Lung (tissue), 11 donors: ENCODE measurements at regions not wholly inside any gene's neighbourhood (a gene's known extent, or its start where the extent isn't known, plus 50 kb on each side); places are given as distances from the start of the nearest gene placed in this dataset.
A peak's percentile ranks its signal among the peaks of the same experiment; 100 is the strongest.

Source experiments
- ATAC-seq: fragments of 200-7000 bp; cut with Tn5 transposase; one replicate; pipeline ENCODE4 v1.9.1; 2020; ENCODE audit warnings: moderate number of reproducible peaks; ENCODE audit not compliant: insufficient read depth, low FRiP score
- DNase-seq, 3 donors: peaks; one replicate each; pipeline ENCODE4 v3.0.0-alpha.2; 2013 to 2017
- H3K27ac ChIP-seq, 2 donors: one replicate each; pipeline ENCODE4 v1.5.1; 2013; ENCODE audit warnings: mild to moderate bottlenecking in 2 of 2, moderate library complexity in 2 of 2, control low read depth in 1 of 2, inconsistent platforms in 1 of 2, low read depth in 1 of 2, low read length in 1 of 2
- H3K27me3 ChIP-seq, 3 donors: one replicate each; pipeline ENCODE4 v1.5.1; 2013; ENCODE audit warnings: low read length in 2 of 3; ENCODE audit not compliant: control insufficient read depth in 3 of 3, insufficient read depth in 3 of 3
- H3K36me3 ChIP-seq, 4 donors: one replicate each; pipeline ENCODE4 v1.5.1; 2013; ENCODE audit warnings: low read length in 4 of 4, mild to moderate bottlenecking in 1 of 4, moderate library complexity in 1 of 4; ENCODE audit not compliant: control insufficient read depth in 4 of 4, insufficient read depth in 4 of 4
- H3K4me1 ChIP-seq, 5 donors: one replicate each; pipeline ENCODE4 v1.5.1; 2013; ENCODE audit warnings: low read length in 5 of 5, mild to moderate bottlenecking in 2 of 5, moderate library complexity in 1 of 5; ENCODE audit not compliant: control insufficient read depth in 5 of 5, insufficient read depth in 5 of 5
- H3K4me3 ChIP-seq: one replicate; pipeline ENCODE4 v1.5.1; 2013; ENCODE audit warnings: mild to moderate bottlenecking, control low read depth, moderate library complexity
- H3K9ac ChIP-seq, 2 donors: one replicate each; pipeline ENCODE4 v1.5.1; 2013; ENCODE audit warnings: low read length in 2 of 2, control low read depth in 1 of 2; ENCODE audit not compliant: insufficient read depth in 1 of 2
- H3K9me3 ChIP-seq, 4 donors: one replicate each; pipeline ENCODE4 v1.5.1; 2013; ENCODE audit warnings: low read length in 3 of 4, mild to moderate bottlenecking in 1 of 4, moderate library complexity in 1 of 4; ENCODE audit not compliant: control insufficient read depth in 4 of 4, insufficient read depth in 3 of 4
- CTCF ChIP-seq: IDR thresholded peaks from 2 replicates; pipeline ENCODE4 v1.5.1; 2012; ENCODE audit warnings: mild to moderate bottlenecking; ENCODE audit errors: control extremely low read depth, extremely low read depth
- WGBS, 2 donors: extraction: QIAGEN DNeasy Blood & Tissue Kit; methylation state at CpG; one replicate each; pipeline ENCODE4 v1.1.7; 2013; 5-methylcytosine and 5-hydroxymethylcytosine counted together
- donor health status: control.
- donor health status: control.
- donor health status: Bipolar disorder and iron deficiency.
- donor health status: healthy.
- donor health status: DM: yes; HTN: yes; CAD: no.

GRCh38 chr13:63025741-63026140, 1610.1 kb upstream of the PCDH20 start:
- H3K9ac ChIP-seq = no peak overlapping the region
- no peaks in the 10 kb centered on the region for H3K27me3 ChIP-seq
- H3K4me1 ChIP-seq = peaks cover 0 to 8% (median 4%) of the 10 kb centered on the region in 5 donors
- no peak overlapping the region for H3K27ac ChIP-seq
- no peak for TF ChIP-seq CTCF
- H3K36me3 ChIP-seq = no peaks in the 10 kb centered on the region
- 75 to 86% methylated on average over 1 of the region's 1 CpG for whole genome bisulfite sequencing, 2 donors
- DNase-seq = no peak
- ATAC-seq = no peak
- no peaks in the 10 kb centered on the region for H3K9me3 ChIP-seq
- no peak overlapping the region for H3K4me3 ChIP-seq

- H3K9ac ChIP-seq = no peak overlapping the region
- no peak overlapping the region for H3K4me3 ChIP-seq
- no peak overlapping the region for H3K27ac ChIP-seq
- TF ChIP-seq CTCF = no peak
- WGBS, 2 donors = 72 to 81% methylated on average over 3 of the region's 3 CpGs
- H3K27me3 ChIP-seq = no peaks in the 10 kb centered on the region
- no peaks in the 10 kb centered on the region for H3K9me3 ChIP-seq
- H3K36me3 ChIP-seq = no peaks in the 10 kb centered on the region
- H3K4me1 ChIP-seq = peaks cover 0 to 8% (median 4%) of the 10 kb centered on the region in 5 donors
- peak in 2 of 3 donors; percentile 56 to 62 for DNase-seq
- no peak for ATAC-seq
Observed at GRCh38 chr13:63024458-63024857, 1608.8 kb upstream of the PCDH20 start.

GRCh38 chr13:63011996-63012395, 1596.3 kb upstream of the PCDH20 start:
- DNase-seq (peak; percentile 23 to 73 (median 65)), ATAC-seq (no peak)
- H3K4me1 ChIP-seq = no peaks in the 10 kb centered on the region
- H3K36me3 ChIP-seq = no peaks in the 10 kb centered on the region
- no peaks in the 10 kb centered on the region for H3K27me3 ChIP-seq
- H3K4me3 ChIP-seq = no peak overlapping the region
- 65 to 82% methylated on average over 2 of the region's 2 CpGs for WGBS, 2 donors
- H3K9ac ChIP-seq = no peak overlapping the region
- no peak for TF ChIP-seq CTCF
- H3K9me3 ChIP-seq = peaks cover 0 to 9% (median 6%) of the 10 kb centered on the region in 4 donors
- H3K27ac ChIP-seq = no peak overlapping the region

GRCh38 chr13:63010072-63010658, 1594.5 kb upstream of the PCDH20 start:
- DNase-seq (no peak), ATAC-seq (no peak)
- no peak for TF ChIP-seq CTCF
- Histone ChIP-seq H3K9ac (no peak overlapping the region), H3K4me3 (no peak overlapping the region), H3K36me3 (no peaks in the 10 kb centered on the region), H3K27ac (no peak overlapping the region), H3K27me3 (no peaks in the 10 kb centered on the region), H3K4me1 (no peaks in the 10 kb centered on the region), H3K9me3 (peaks cover 0 to 9% (median 5%) of the 10 kb centered on the region in 4 donors)
